Mucosa of descending colon (tissue), 3 donors: ENCODE measurements at regions not wholly inside any gene's neighbourhood (a gene's known extent, or its start where the extent isn't known, plus 50 kb on each side); places are given as distances from the start of the nearest gene placed in this dataset.

Experiments
- ATAC-seq: fragments of 200-7000 bp; cut with Tn5 transposase; one replicate; pipeline ENCODE4 v1.9.1; 2020; ENCODE audit warnings: mild to moderate bottlenecking, moderate library complexity
- DNase-seq, 3 donors: peaks; one replicate each; pipeline ENCODE4 v3.0.0-alpha.2; 2020
- H3K36me3 ChIP-seq: fragments of 200-600 bp; one replicate; pipeline ENCODE4 v1.8.0; 2021; ENCODE audit warnings: low read depth, mild to moderate bottlenecking
- H3K4me1 ChIP-seq: fragments of 200-600 bp; one replicate; pipeline ENCODE4 v1.8.0; 2021; ENCODE audit warnings: low read depth, mild to moderate bottlenecking
- H3K4me3 ChIP-seq: fragments of 200-600 bp; one replicate; pipeline ENCODE4 v1.8.0; 2021; ENCODE audit warnings: mild to moderate bottlenecking
- H3K9me3 ChIP-seq: fragments of 200-600 bp; one replicate; pipeline ENCODE4 v1.8.0; 2021; ENCODE audit warnings: mild to moderate bottlenecking
- intact Hi-C, 2 donors: fragments of 100-400 bp; cut with DNase I in 1 of 2; cut with micrococcal nuclease in 1 of 2; formaldehyde crosslinking; loops; one replicate each; pipeline versions ENCODE4 v1.11.0 to v1.11.1; 2022; cut with DNase I, micrococcal nuclease
- TF ChIP-seq, protein P1 (sequence below): fragments of 200-600 bp; IDR thresholded peaks from one replicate; pipeline ENCODE4 v1.8.0; 2022; ENCODE audit warnings: antibody characterized with exemption, mild to moderate bottlenecking
- donor health status: DM: no; HTN: no; CAD: no; lungs with moderate emphysema.
- donor health status: DM: no; HTN: no; CAD: no.
- donor health status: DM: no; HTN: yes; CAD: no.

DNA sequence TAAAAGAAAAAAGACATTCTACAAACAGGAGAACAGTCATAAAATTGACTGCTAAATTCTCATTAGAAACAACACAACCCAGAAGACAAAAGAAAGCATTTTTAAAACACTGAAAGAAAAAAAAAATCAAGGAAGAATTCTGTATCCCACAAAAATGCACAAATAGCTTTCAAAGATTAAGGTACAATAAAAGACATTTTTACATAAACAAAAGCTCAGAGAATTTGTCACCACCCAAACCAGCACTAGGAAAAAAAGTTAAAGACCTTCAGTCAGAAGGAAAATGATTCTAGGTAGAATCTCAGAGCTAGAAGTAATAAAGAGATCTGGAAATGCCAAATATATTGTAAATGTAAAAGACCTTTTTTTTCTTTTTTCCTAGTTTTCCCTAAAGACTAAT, 252.4 kb downstream of the CLIC5 start:
- no peak for ATAC-seq
- no peaks in the 10 kb centered on the region for H3K36me3 ChIP-seq

DNA sequence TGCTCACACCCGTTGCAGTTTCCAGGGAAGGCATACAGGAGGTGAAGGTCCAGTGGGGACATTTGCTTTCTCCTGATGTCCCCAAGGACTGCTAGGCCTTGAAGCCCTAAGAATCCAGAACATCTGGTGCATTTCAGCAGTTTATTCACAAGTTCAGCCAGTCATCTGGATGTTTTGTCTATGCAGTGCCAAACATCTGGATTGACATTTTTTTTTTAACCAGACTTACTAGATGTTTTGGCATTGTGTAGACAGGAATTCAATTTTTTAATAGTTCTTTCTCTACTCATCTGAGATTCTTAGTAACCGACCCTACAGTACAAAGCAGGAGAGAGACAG, 256.2 kb downstream of the CLIC5 start:
- H3K9me3 ChIP-seq: no peaks in the 10 kb centered on the region
- TF ChIP-seq, protein P1, sequence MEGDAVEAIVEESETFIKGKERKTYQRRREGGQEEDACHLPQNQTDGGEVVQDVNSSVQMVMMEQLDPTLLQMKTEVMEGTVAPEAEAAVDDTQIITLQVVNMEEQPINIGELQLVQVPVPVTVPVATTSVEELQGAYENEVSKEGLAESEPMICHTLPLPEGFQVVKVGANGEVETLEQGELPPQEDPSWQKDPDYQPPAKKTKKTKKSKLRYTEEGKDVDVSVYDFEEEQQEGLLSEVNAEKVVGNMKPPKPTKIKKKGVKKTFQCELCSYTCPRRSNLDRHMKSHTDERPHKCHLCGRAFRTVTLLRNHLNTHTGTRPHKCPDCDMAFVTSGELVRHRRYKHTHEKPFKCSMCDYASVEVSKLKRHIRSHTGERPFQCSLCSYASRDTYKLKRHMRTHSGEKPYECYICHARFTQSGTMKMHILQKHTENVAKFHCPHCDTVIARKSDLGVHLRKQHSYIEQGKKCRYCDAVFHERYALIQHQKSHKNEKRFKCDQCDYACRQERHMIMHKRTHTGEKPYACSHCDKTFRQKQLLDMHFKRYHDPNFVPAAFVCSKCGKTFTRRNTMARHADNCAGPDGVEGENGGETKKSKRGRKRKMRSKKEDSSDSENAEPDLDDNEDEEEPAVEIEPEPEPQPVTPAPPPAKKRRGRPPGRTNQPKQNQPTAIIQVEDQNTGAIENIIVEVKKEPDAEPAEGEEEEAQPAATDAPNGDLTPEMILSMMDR: no peak
- intact Hi-C loops: no loop called here

More for the DNA sequence above, 252.4 kb downstream of the CLIC5 start:
- TF ChIP-seq, protein P1: no peak
- no peak overlapping the region for H3K4me3 ChIP-seq
- H3K4me1 ChIP-seq: no peaks in the 10 kb centered on the region
- DNase-seq: no peak
- H3K9me3 ChIP-seq: no peaks in the 10 kb centered on the region
- intact Hi-C loops: no loop called here

DNA sequence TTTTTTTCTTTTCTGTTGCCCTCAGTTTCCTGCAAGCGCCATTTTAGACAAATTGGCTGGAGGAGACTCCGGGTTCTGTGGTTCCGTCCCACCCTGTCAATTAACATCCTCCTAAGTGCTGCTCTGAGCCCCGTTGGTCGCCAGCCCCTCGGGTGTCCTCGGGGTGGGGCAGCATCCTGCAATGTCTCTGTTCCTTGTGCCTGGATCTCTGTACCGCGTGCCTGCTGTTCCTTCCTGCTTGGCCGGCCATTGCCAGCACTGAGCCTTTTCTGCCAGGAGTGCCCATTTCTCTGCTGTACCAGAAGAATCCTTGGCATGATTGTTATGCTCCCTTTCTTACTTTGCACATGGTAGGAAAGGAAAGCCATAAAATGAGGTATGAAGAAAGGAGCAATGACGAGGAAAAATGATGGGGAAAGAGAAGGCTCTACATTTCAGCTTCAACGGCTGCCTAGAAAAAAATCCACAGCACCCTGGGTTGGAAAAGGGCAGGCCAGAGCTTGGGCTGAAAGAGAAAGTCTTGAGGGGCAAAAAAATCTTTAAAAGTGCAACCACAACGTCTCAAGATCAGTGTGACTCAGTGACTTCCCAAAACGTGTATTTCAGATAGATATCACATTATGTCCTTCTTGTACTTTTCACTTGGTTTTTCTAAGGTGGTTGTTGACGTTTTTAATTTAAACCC, 256.7 kb downstream of the CLIC5 start:
- no peak for ATAC-seq
- intact Hi-C loops: no loop called here
- TF ChIP-seq, protein P1: no peak

More for the DNA sequence above, 256.2 kb downstream of the CLIC5 start:
- ATAC-seq: no peak
- H3K4me1 ChIP-seq: no peaks in the 10 kb centered on the region
- no peaks in the 10 kb centered on the region for H3K36me3 ChIP-seq
- H3K4me3 ChIP-seq: no peak overlapping the region
- no peak for DNase-seq

DNA sequence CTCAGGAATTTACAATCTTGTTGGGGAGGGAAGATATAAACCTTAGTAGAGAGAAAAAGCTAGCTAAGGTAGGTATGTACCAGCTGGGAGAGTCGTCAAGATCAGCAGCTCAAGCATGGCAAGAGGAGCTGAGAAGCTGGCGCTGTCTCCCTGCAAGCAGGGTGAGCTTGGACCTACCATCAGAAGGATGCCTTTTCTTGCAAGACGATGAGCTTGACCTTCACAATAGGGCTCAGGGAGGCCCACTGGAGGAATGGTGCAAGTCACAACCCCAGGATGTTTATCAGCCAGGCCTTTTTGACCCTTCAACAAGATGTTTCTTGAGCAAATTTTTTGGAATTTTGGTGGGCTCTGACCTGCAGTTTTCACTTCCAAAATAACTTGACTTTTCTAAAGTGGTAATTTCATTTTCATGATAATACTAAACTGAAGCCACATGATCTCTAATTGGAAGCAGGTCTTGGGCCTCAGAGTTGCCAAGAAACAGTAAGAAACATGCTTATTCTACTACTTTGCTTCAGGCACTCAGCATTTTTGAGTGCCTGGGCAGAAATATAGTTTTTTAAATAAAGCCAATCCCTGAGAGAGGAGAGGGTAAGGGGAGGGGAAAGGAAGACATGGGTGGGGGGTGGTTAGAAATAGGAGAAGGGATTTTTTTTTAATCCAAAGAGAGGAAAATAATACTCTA, 258.1 kb downstream of the CLIC5 start:
- H3K36me3 ChIP-seq: no peaks in the 10 kb centered on the region
- TF ChIP-seq, protein P1: no peak
- intact Hi-C loops: no loop called here
- DNase-seq (no peak), ATAC-seq (no peak)
- H3K4me3 ChIP-seq: no peak overlapping the region
- H3K4me1 ChIP-seq: no peaks in the 10 kb centered on the region
- no peaks in the 10 kb centered on the region for H3K9me3 ChIP-seq

More for the DNA sequence above, 256.7 kb downstream of the CLIC5 start:
- H3K9me3 ChIP-seq: no peaks in the 10 kb centered on the region
- no peak for DNase-seq
- no peak overlapping the region for H3K4me3 ChIP-seq
- no peaks in the 10 kb centered on the region for H3K4me1 ChIP-seq
- no peaks in the 10 kb centered on the region for H3K36me3 ChIP-seq

DNA sequence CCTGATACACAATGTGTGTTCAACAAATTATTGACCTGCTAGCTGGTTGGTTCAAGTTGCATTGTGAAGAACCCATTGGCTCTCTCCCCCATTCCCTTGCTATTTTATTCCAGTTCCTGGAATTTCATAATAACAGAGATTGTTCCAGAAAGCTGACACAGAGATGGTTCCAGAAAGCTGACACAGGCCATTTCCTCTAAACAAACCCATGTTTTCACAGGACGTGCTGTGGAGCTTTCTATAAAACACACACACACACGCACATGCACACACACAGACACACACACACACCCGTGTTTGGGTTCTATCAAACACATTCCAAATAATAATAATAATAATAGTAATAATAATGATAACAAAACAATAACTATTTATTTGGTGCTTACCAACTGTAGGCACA, 259.1 kb downstream of the CLIC5 start:
- Histone ChIP-seq H3K36me3 (no peaks in the 10 kb centered on the region), H3K4me1 (no peaks in the 10 kb centered on the region), H3K9me3 (no peaks in the 10 kb centered on the region), H3K4me3 (no peak overlapping the region)
- ATAC-seq (no peak), DNase-seq (no peak)
- TF ChIP-seq, protein P1: no peak
- intact Hi-C loops: no loop called here
